Cerebellar cortex (tissue), 1 donor: ENCODE measurements at regions not wholly inside any gene's neighbourhood (a gene's known extent, or its start where the extent isn't known, plus 50 kb on each side); places are given as distances from the start of the nearest gene placed in this dataset.

Experiments
- DNase-seq: peaks from one replicate; pipeline ENCODE4 v3.0.0-alpha.2; 2015; ENCODE audit warnings: low spot score

DNA sequence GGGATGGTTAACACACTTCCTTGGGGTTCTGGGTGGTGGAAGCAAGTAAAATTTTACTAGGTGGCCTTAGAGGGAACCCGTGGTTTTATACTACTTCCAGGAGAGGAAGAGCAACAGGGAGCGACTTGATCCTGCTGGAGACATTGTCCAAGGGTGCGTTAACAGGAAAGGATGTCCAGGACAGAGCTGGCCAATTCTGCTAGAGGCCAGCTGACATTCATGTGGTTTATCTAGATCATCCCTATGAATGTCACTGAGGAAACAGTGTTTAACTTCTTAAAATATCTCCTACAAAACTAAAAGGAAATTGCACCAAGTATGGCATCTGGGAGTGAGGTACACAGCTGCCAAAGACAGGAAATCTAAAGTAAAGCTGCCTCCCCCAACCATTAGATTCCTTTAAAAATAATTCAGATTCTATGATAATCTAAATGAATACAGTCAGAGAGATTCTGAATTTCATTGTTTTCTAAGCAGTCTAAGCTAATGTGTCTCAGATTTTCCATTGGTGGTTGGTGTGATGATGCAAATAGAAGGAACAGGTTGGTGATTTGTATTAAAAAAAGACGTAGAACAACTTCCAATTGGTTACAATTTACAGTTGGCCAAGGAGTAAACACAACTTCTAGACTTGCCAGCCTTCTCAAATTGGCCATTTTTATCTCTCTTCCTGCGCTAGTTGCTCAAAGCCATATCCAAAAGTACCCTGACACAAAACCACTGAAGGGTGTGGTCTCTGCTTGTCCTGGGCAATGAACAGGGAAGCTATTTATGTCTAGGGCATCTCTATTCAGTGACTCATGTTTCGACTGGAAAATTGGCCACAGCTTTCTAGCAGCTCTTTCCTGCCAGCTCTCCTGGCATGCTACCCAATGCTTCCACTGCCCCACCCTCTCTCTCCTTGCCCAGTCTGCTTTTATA, 574.7 kb upstream of the MEF2C start:
- no peak for DNase-seq

DNA sequence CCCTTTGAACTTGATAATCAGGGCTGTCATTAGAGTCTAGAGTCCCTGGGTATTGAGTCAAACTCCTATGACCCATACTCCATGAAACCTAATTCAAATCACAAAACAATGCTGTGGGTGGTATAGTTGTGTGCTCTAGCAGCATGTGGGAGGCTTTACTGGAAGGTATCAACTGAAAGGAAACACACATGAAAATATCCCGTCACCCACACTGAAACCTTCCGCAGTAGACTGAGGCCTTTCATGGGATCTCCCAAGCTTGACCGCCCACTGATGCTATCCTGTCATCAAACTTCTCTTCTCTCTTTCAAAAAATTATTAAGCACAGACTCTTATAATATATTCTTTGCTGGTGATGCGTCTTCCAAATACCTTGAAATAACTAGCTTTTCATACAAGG, 569.1 kb upstream of the MEF2C start:
- no peak for DNase-seq

DNA sequence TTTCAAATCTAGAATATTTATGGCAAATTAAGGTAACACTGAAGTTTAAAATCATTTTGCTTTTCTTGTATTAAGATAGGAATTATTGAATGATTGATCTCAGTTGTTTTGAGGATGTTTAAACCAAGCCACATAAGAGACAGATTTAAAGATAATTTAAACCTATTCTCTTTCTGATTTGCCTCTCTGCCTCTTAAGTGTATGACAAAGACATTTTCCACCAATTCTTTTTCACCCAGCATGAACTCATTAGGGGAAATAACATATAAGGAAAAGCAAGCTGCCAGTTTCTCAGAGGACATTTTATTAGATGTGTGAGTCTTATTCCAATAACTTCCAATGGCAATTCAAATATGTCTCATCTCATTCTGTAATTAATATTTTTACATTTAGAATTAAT, 568.3 kb upstream of the MEF2C start:
- DNase-seq: no peak

DNA sequence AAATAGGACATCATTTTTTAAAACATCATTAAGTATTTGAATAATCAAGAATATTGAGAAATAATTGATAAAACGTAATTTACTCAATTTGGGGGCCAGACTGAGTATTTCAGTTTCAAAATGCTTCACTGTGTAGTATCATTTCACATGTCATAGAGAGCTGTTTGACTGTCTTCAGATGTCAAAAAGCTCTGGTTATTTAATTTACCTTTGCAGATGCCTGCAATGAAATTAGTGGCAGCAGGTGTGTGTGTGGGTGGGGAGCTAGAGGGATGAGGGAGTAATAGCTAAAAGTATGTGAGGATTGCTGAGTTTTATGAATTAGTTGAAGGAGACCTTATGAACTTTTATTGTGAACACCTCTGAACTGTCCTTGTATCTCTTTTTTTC, 567.2 kb upstream of the MEF2C start:
- DNase-seq: no peak

DNA sequence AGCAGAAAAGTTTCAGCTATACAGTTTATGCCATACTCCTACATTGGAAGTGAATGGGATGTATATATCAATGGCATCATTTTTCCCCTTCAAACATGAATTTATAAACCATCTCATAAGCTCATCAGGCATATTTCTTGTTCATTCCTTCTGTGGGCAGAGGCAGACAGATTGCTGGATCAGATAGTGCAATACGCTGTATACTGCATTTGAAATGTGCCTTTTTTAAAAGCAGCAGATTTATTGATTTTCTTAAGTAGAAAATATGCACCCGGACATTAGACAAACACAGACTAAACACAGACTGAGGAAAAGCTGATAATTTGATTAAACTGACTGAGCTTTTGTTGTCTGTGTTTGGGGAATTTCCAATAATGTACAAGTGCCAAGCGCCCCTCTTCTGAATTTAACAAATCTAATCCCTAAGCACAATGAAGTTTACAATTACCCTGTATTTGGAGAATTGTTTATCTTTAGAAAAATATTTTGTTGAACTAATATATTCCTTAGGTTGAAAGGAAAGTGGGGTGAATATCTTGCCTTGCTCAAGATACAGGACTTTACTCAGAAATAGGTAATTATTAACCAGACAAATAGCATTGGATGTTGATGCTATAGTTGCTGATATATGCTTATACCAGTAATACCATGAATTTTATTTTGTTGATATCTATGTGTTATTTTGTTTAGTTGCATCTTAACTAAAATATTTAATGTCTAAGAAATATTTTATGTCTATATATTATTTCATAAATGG, 566.6 kb upstream of the MEF2C start:
- no peak for DNase-seq

DNA sequence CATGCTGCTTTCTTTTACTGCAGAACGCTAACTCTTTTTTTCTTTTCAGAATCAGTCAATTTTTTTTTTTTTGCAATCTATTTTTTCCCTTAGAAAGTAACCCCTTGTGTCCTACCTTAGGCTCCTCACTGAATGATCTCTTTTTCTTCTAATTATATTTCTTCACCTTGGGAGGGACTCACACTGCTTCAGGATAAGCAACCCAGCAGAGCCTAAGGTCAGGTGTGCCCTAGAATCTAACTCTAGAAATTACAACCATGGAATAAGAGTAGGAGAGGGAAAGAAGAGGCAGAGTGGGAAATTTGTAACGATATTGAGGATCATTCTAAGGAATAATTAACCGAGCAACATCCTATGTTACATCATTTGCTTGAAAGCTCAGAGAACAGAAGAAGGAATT, 564.0 kb upstream of the MEF2C start:
- DNase-seq: no peak

DNA sequence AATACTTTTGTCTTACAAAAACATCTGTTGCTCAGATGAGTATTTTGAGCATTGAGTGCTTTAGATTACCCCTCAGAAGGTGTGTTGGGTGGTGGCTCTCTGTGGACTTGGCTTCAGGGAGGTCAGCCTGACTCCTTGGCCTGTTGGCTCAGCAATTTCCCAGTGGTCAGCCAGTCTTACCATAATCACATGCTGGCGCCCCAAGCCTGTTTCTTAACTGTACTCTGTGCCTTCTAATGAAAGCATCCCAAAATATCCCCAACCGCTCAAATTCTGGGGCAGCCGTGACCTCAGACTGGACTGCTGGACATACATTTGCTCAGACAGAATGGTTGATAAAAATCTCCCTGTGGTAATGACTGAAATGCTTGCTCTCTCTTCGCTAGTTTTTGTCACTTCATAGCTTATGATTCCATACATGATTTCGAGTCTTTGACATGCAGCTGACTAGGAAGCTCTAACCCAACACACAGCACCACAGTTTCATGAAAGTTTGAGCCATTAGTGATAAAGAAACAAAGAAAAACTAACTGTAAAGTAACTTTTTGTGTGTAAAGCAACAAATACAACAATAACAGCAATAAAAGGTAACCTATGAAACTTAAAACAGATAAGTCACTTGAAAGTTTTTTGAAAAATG, 562.2 kb upstream of the MEF2C start:
- no peak for DNase-seq

DNA sequence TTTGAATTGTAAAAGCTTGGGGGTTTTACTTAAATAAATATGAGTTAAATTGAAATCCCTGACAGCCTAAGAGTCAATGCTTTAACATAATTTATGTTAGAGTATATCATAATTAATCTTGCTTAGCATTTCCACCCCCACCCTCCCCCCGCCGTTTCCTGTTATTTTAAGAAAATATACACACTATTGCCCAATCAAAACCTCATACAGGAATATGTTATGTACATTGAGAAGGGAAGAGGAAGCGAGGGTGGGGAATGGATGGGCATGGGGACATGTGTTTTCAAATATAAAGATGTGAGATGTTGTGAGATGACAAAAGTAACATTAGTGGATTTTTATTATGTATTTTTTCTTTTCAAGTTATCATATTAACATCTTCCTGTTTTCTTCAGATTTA, 561.1 kb upstream of the MEF2C start:
- no peak for DNase-seq

DNA sequence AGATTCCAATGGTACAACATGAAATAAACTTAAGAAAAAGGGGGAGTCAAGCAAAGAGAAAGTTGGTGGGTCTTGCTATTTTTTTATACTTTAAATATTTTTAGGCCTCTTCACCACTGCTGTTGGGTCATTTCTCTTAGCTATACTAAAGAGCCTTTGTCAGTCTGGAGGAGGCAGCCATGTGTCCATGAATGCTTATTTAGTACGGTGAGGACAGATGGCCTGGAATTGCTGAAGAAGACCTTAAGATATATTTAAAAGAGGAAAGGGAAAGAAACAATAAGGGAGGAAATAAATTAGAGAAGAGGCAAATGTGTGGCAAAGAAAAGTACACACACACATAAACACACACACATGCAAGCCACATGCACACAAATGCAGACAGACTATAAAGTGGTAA, 560.5 kb upstream of the MEF2C start:
- no peak for DNase-seq

DNA sequence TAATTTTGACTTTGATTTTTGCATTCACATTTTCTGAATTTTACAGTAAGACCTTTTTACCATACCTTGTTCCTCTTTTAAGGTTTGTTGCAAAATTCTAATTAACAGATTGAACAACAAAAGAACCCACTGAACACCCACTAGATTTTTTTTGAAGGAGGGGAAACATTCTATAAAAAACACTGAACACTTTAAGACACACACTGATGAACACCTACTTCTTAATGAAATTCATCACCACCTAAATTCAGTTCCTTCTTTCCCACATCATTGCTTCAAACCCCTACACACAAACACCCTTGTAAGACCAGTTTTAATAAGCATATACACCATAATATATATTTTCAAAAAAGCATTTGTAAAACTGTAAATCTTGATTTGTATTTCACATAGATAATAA, 559.0 kb upstream of the MEF2C start:
- DNase-seq: no peak

DNA sequence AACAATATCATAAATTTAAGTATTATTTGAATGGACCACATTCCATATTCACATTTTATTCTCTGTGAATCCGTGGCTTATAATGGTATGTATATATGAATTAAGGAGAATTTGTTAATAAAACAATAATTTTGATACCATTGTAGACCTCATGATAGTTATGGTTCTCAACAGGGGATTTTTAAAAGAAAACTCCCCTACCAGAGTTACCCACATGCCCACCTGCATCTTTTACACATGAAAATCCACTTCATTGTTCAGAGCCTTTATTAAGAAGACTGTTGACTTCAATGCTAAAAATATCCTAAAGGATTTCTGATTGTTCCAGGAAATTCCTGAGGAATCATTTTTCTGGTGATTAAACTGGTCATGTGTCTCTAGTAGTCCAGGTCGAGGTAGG, 557.7 kb upstream of the MEF2C start:
- DNase-seq: no peak

DNA sequence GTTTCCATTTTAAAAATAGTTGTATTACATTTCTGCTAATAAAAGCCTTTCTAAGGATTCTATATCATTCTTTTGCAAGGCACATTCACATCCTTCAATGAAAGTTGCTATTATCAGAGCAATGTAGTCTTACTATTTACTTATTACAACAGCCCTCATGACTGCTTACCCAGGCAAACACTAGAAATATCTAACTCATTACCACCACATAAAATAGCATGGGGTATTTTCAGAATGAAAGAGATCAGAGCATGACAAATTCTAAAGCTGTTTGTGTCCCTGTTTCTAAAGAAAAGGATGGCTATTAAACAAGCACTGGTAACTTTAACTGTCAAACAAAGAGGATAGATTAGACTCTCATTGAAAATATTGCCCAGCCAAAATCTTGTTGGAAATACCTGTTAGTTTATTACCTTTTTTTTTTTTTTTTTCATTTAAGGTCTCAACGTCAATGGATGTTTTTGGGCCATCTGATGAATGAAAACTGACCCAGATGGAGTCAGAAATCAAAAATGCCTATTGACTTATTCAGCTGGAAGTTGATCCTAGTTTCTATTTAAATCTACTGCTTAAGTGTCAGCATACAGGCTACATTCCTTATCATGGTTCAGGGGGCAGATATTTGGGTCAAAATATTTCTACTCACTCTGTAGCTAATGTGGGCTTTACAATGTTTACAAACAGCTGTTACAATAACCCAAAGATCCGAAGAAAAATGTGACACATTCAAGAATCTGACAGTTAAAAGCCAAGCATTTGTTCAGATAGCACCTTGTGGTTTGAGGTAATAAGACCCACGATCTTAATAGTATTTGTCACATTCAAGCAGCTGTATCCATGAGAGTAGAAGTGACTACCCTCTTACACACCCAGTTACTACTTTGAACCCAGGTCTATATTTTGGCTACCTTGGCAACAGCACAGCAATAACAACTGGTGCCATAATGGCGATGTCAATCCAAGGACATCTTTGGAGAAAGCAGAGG, 554.8 kb upstream of the MEF2C start:
- no peak for DNase-seq

DNA sequence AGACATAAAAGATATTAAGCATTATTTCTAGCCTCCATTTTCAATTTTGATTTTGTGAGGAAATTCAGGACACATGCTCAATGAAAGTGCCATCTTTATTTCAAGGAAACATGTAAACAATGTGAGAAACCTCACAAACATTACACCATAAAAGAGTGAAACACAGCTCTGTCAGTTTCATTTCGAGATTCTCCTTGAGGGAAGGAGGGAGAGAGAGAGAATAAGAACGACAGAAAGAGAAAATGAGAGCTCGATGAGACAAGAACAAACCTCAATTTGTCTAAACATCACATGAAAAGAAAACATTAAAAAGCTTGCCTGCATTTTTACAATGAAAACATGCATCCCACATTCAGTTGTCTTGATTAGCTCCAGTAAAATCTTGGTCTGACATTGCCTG, 553.5 kb upstream of the MEF2C start:
- no peak for DNase-seq

DNA sequence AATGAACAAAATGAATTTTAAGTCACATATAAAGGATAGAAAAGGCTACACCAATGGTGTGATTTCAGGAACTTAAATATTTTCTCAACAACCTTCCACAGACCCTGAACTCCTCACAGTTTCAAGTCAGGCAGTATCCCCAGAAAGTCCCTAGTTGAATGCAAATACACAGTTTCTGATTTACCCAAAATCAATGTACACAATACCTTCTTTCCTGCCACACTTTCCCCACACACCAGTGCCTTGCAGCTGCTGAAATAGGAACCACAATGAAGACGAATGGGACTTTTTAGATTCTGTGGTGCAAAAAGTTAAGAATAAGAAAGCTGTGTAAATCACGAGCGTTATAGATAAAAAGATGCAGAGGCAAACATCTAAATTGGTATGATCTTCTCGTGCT, 552.4 kb upstream of the MEF2C start:
- DNase-seq: no peak

DNA sequence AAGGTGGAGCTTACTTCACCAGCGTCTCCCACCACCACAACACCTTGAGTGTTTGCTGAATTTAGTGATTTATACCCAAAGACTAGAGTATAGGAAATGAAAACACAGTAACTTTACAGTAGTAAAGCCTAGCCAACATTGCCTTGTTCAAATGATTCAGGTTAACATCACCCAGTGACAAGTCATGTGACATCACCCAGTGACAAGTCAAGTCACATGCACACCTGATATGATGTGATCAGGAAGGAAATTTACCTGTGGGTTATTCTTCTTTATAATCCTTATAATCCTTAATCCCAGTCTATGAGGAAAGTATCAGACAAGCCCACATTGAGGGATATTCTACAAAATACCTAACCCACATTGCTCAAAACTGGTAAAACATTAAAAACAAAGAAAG, 545.6 kb upstream of the MEF2C start:
- no peak for DNase-seq

DNA sequence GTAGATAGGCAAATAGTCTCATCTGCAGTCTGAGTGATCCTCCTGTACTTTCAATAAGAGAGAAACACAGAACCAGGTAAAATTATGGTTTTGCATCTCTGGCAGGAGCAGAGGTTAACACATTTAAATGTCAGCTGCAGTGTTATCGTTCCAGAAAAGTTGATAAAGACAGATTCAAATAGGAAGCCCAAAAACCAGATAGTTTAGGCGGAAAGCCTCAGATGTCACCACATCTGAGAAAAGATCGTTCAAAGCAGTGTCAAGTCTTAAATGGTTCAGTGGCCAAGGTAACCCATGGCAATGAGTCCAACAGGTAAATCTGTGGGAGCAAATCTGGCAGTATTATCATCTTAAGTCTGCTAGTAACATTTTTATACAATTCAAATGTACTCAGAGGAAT, 542.1 kb upstream of the MEF2C start:
- no peak for DNase-seq

DNA sequence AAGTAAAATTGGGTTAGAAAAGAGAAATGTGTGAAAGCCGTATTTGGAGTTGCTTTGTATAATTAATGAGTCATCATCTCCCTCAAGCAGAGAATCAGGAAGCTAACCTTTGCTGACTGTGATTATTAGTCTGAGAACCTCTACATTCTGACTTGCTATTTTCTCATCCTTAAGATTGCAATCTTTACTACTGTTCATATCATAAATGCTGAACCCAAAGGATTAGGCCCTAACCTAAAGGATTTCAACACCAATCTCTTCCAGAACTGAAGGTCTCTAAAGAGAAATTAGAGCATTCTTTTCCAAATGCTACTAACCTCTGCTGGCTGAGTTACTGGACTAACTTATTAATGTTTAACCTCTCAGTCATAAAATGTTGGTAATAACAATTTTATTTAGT, 538.1 kb upstream of the MEF2C start:
- no peak for DNase-seq

DNA sequence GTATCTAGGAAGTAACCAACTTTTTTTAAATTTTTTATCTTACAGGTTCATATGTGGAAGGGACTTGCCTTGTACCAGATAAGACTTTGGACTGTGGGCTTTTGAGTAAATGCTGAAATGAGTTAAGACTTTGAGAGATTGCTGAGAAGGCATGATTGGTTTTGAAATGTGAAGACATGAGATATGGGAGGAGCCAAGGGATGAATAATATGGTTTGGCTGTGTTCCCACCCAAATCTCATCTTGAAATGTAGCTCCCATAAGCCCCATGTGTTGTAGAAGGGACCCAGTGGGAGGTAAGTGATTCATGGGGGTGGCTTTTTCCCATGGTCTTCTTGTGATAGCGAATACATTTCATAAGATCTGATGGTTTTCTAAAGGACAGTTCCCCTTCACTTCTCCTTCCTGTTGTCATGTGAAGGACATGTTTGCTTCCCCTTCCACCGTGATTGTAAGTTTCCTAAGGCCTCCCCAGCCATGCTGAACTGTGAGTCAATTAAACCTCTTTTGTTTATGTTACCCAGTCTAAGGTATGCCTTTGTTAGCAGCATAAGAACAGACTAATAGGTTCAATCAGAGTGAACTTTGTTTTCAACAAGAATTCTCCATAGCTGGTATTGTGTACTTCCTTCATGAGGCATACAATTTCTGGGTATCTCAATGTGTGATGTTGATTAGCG, 535.6 kb upstream of the MEF2C start:
- no peak for DNase-seq

DNA sequence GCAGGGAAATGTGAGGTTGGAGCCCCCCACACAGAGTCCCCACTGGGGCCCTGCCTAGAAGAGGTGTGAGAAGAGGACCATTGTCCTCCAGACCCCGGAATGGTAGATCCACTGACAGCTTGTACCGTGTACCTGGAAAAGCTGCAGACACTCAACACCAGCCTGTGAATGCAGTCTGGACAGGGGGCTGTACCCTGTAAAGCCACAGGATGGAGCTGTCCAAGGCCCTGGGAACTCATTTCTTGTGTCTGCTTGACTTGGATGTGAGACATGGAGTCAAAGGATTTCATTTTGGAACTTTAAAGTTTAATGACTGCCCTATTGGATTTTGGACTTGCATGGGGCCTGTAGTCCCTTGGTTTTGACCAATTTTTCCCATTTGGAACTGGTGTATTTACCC, 535.0 kb upstream of the MEF2C start:
- no peak for DNase-seq

DNA sequence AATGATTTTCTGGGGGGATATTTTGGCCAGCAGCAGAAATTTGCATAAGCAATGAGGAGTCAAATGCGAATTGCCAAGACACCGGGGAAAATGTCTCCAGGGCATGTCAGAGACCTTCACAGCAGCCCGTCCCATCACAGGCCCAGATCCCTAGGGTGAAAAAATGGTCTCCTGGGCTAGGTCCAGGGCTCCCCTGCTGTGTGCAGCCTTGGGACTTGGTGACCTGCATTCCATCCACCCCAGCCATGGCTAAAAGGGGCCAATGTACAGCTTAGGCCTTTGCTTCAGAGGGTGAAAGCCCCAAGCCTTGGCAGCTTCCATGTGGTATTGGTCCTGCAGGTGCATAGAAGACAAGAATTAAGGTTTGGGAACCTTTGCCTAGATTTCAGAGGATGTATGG, 534.5 kb upstream of the MEF2C start:
- no peak for DNase-seq

DNA sequence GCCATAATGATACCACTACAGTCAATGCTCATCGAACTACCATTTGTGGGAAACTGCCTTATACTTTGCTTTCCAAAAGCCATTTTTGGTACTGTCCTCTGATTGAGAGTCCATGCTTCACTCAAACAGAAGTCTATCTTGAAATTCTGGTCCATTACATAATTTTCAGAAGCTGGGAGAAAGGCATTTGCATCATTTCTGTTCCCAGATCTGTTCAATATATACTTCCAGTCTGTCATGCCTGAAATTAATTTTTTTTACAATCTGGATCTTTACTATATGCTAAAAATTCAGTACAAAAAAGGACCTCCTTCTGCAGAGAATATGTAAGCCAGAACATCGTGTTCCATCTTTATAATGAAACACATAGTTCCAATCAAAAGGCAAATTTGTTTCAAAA, 528.9 kb upstream of the MEF2C start:
- DNase-seq: no peak
